GM18951 (cell line): ENCODE measurements at regions not wholly inside any gene's neighbourhood (a gene's known extent, or its start where the extent isn't known, plus 50 kb on each side); places are given as distances from the start of the nearest gene placed in this dataset.

Experiments
- POLR2A ChIP-seq: IDR thresholded peaks from 4 replicates; pipeline ENCODE4 v1.6.1; 2011; ENCODE audit warnings: mild to moderate bottlenecking; ENCODE audit not compliant: insufficient read length, insufficient read depth; ENCODE audit errors: extremely low read depth
- in situ Hi-C: fragments of 300-500 bp; cut with MboI; formaldehyde crosslinking; loops from one replicate; pipeline ENCODE4 v1.12.0; 2022; ENCODE audit warnings: low sequenced_read_pairs, mixed read lengths, inconsistent platforms; ENCODE audit not compliant: unreplicated experiment

DNA sequence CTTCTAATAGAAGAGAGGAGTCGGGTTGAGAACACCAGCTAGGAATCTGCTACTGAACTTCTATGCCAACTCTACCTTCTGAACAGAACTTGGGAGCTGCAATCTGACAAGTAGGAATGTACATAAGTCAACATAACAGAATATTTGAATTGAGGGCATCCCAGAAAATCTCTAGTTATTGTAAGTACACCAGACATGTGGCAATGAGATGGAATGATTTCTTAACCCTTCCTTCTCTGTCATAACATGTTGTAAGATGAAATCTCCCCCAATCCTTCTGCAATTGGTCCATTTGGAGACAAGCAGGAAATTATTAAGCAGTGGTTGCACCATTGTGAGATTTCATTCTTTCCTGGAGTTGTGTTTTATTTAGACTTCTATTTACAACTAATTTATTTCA, 68.7 kb upstream of the TMPO start:
- in situ Hi-C loops = no loop called here
- TF ChIP-seq POLR2A = no peak

DNA sequence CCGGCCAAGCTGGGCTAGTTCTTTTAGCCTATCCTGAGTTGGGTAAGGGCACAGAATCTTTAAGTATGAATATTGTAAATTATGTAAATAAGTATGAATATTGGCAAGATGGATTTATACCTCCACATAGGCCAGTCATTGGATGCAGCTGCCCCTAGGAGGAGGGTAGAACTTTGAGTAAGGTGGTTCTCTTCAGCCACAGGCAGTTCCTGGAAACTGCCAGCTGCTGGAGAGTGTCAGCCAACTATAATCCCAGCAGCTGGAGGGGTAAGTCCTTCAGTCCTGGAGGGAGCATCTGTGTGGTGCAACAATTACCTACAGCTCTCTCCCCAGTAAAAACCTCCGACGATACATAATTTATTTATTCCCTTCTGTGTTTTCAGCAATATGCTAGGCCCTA, 65.8 kb upstream of the TMPO start:
- in situ Hi-C loops = no loop called here
- TF ChIP-seq POLR2A = no peak

DNA sequence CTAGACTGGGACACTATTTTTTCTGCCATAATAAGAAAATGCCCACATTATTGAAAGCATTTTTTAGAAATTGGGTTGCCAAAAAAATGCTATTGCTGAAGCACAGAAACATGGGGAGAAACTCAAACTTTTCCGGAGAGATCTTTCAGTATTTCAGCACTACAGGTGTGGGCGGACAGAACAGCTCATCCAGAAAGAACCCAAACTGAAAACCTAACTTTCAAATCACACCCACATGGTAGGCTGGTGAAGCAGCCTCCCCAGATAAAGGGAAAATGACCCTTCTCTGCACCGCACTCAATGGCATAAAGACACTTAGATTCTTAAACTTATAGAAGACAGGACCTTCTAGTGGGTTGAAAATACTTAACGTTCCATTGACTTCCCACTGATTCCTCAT, 62.3 kb upstream of the TMPO start:
- in situ Hi-C loops = no loop called here
- TF ChIP-seq POLR2A = no peak

DNA sequence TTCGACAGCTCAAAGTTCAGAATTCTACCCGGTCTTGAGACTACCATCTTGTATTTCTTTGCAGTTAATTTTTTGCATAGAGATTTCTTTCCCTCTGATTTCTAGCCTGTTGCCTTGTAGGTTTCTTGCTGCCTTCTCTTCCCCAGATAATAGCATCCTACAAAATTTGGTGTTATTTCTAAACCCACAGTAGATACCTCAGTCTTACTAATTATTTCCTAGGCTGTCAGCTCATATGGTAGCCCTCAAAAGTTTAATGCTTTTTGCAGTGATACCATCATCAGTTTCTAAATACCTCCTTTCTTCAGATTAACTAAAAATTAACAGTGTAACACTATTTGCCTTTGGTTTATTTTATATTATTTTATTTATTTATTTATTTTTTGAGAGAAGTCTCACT, 61.9 kb upstream of the TMPO start:
- in situ Hi-C loops = no loop called here
- no peak for TF ChIP-seq POLR2A

DNA sequence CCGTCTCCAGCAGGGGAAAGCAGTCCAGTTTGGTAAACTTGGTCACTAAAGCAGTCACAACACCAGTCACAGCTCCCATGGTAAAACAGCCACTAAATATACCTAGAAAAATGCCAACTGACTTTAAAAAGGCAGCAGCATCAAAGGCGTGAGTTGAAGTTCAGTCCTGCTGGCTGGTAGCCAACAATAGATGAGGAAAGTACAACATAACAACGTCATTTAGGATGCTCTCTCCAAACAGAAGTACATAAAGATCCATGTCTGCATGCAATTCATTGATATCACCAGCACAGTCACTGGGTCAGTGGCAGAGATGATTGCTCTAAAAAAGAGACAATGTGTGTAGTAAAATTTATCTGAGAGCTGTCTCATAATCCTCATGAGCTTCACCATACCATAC, 59.3 kb upstream of the TMPO start:
- in situ Hi-C loops = no loop called here
- TF ChIP-seq POLR2A = no peak

DNA sequence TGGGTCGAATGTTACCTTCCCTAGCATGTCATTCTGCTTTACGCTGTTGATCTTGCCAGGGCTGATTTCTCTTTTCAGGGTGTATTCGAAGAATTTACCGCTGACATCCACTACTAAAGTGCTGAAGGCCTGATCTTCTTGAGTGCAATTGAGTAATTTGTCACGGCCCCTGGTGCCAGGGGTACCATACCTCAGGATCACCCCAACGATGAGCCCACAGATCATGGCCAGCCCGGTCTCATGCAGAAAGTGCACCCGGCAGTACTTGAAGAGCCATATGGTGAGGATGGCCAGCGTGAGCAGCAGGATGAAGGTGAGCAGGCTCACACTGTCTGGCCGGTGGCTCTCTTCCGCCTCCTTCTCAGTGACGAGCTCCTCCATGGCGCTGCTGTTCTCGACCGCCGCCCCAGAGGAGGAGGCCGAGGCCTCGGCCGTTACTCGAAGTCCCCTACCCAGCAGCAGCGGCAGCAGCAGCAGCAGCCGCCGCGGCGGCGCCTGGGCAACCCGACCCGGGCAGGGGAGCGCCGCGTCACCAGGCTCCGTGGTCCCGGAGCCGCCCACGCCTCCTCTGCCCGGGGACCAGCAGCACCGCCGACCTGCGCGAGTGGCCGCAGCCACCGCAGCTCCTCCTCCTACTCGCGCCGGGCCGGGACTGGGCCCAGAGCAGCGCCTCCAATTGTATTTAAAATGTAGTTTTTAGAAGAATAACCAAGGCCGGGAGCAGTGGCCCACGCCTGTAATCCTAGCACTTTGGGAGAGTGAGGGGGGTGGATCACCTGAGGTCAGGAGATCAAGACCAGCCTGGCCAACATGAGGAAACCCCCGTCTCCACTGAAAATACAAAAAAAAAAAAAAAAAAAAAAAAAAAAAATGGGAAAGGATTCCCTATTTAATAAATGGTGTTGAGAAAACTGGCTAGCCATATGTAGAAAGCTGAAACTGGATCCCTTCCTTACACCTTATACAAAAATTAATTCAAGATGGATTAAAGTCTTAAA, 58.5 kb upstream of the TMPO start:
- no peak for TF ChIP-seq POLR2A
- in situ Hi-C loops = no loop called here

DNA sequence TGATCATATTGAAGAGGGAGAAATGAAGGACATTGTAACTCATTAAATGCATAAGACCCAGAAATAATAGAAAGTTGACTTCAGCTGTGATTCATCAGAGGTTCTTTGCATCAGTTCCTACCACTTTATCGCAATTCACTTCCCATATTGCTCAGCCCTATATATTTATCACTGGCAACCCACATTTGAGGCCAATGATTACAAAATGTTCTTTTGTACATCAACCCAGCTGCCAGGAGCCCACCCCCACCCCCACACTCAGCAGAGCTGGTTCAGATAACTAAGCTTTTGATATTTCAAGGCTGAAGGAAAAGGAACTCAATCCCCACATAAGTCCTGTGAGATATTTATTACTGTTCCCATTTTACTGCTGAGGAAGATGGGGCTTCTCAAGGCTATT, 51.2 kb upstream of the TMPO start:
- in situ Hi-C loops = no loop called here
- TF ChIP-seq POLR2A = no peak

DNA sequence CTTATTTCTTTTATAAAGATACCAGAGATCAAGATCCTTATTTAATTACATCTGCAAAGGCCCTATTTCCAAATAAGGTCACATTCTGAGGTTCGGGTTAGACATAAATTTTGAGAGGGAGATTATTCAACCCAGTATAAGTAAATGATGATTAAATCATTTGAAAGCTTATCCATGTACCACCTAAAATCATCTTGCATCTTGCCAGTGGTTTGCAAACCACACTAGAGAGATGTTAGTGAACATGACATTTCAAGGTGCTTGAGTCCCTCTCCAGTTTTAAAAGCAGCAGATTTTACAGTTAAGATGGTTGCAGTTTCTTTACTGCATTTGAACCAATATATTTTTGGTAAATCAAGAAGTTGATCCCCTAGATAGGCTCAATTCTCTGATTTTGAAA, 49.9 kb upstream of the TMPO start:
- in situ Hi-C loops = no loop called here
- no peak for TF ChIP-seq POLR2A
